PC-9 (cell line): ENCODE measurements at regions not wholly inside any gene's neighbourhood (a gene's known extent, or its start where the extent isn't known, plus 50 kb on each side); places are given as distances from the start of the nearest gene placed in this dataset.

Experiments used
- CTCF ChIP-seq: fragments of 200-600 bp; sonication (generic); conservative IDR thresholded peaks from 2 replicates; pipeline ENCODE4 v1.6.1; 2017; ENCODE audit warnings: mixed run types, antibody characterized with exemption, mild to moderate bottlenecking, moderate library complexity
- EZH2 ChIP-seq: fragments of 200-600 bp; sonication (generic); IDR thresholded peaks from 2 replicates; pipeline ENCODE4 v1.8.0; 2017; ENCODE audit warnings: antibody characterized with exemption, low read depth

DNA sequence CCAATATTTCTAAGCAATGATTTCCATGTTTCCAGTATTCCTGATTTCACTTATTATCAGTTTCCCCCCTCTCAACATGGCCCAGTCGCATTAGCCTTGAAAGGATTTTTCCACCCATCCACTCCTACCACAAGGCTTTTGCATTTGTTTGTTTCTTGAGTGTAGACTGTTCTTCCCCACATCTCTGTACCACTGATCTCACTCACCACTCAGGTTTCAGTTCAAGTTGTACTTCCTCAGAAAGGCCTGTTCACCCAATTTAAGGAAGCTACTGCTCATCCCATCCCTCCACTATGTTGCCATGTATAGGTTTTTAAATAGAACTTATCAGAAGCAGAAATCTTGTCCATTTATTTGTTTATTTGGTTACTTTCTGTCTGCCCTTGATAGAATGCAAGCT, 472.3 kb downstream of the FAM181B start:
- no peak for TF ChIP-seq CTCF
- TF ChIP-seq EZH2, result no peak
